C4-2B (cell line): ENCODE measurements at regions not wholly inside any gene's neighbourhood (a gene's known extent, or its start where the extent isn't known, plus 50 kb on each side); places are given as distances from the start of the nearest gene placed in this dataset.

Experiments used
- CTCF ChIP-seq: fragments of 450-650 bp; conservative IDR thresholded peaks from 2 replicates; pipeline ENCODE4 v1.5.1; 2017; ENCODE audit warnings: mild to moderate bottlenecking
- ZFX ChIP-seq: fragments of 450-650 bp; IDR thresholded peaks from 2 replicates; pipeline ENCODE4 v1.6.1; 2017

- TF ChIP-seq CTCF (no peak), ZFX (no peak)
These were observed 543.2 kb upstream of the CAMK1G start for GRCh38 chr1:209040351-209040750.
